Activated T-helper 1 cell treated with anti-CD3 and anti-CD28 coated beads, Interleukin-12 subunit alpha, Interleukin-12 subunit beta, Interleukin-2, Interleukin-4 antibody, amounts not matched to agents 30 ng/mL and 10 ng/mL and 1 ng/mL, durations not matched to agents 14 hours and 24 hours and 36 hours (primary cell): ENCODE measurements at regions not wholly inside any gene's neighbourhood (a gene's known extent, or its start where the extent isn't known, plus 50 kb on each side); places are given as distances from the start of the nearest gene placed in this dataset.
"Not testable (repeated sequence)": the region's sequence is repeated elsewhere in the genome, so short reads cannot be mapped to it uniquely, and the experiment has no call there.

Experiments used
- DNase-seq: peaks from one replicate; pipeline ENCODE4 v3.0.0; 2021; ENCODE audit warnings: low spot score
- H3K27ac Mint-ChIP-seq: one replicate; pipeline ENCODE4 v1.8.0; 2021; ENCODE audit warnings: mild to moderate bottlenecking, mixed read lengths
- H3K27me3 Mint-ChIP-seq: one replicate; pipeline ENCODE4 v1.8.0; 2022; ENCODE audit warnings: mild to moderate bottlenecking, moderate library complexity, mixed read lengths; ENCODE audit not compliant: insufficient read depth
- H3K36me3 Mint-ChIP-seq: one replicate; pipeline ENCODE4 v1.8.0; 2021; ENCODE audit warnings: low read depth, mixed read lengths
- H3K4me1 Mint-ChIP-seq: one replicate; pipeline ENCODE4 v1.8.0; 2021; ENCODE audit warnings: low read depth, mixed read lengths
- H3K4me3 Mint-ChIP-seq: one replicate; pipeline ENCODE4 v1.8.0; 2021; ENCODE audit warnings: mild to moderate bottlenecking, moderate library complexity, mixed read lengths
- H3K9me3 Mint-ChIP-seq: one replicate; pipeline ENCODE4 v1.8.0; 2021; ENCODE audit warnings: mixed read lengths
- intact Hi-C: fragments of 100-400 bp; cut with micrococcal nuclease; formaldehyde crosslinking; loops from one replicate; pipeline ENCODE4 v1.15.1; 2024

DNA sequence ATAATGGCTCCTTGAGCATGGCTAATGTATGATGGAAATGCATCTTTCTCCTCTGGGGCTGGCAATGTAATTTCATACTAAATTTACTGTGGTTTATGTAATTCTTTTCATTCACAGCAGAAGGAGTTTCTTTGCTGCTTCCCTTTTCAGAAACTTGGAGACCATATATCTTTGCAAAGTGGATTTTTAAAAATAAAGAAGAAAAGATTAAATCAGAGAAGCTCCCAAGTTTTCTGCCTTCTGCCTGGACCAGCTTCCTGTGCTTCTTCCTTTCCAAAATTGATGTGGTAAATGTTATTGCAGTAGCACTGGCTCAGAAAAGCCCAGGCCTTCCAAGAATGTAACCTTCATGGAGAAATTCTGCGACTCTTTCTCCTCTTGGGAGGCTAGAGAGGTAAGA is 300.1 kb upstream of the NCAM1 start:
- Mint-ChIP-seq H3K27ac (no peak overlapping the region), H3K36me3 (no peaks in the 10 kb centered on the region), H3K27me3 (peaks cover 4% of the 10 kb centered on the region), H3K9me3 (no peaks in the 10 kb centered on the region), H3K4me1 (no peaks in the 10 kb centered on the region), H3K4me3 (no peak overlapping the region)
- intact Hi-C loops = no loop called here
- no peak for DNase-seq

DNA sequence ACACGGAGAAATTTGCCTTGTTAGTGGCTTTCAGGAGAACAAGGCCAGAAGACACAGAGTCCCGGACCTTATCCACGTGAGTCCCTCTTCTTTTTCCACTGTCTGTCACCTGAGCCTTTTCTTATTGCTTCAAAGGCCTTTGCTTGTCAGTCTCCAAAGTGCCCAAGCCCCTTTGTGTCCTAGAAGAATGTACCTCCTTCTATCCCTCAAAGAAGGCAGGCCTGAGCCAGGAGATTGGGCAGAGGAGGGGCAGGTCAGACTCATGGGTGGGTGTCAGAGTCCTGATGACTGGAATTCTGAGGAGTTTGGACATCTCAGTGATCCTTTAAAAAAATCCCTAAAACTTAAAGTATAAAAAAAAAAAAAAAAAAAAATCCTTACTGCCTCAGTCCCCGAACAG is 299.6 kb upstream of the NCAM1 start:
- H3K27me3 Mint-ChIP-seq = peaks cover 2% of the 10 kb centered on the region

DNA sequence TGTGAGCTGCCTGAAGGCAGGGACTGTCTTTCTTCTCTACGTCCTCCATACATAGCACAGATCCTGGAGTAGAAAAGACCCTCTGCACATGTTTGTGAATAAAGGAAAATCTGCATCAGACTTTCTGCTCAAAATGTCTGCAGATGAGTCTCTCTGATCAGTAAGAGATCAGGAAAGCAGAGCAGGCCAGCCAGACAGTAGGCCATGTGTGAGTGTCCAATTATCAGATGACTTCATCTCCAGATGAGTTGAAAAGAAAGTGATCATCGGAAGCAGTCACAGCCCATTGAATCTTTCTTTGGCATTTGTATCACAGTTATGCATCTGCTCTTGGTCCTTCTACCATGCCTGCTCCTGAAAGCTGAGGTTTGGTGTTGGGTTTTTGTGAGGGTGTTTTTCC is 298.7 kb upstream of the NCAM1 start:
- H3K27me3 Mint-ChIP-seq = peaks cover 2% of the 10 kb centered on the region
- DNase-seq = no peak
- no peak overlapping the region for H3K4me3 Mint-ChIP-seq
- H3K4me1 Mint-ChIP-seq = no peaks in the 10 kb centered on the region
- H3K27ac Mint-ChIP-seq = no peak overlapping the region
- H3K36me3 Mint-ChIP-seq = no peaks in the 10 kb centered on the region
- no peaks in the 10 kb centered on the region for H3K9me3 Mint-ChIP-seq
- intact Hi-C loops = no loop called here

More for the DNA sequence above, 299.6 kb upstream of the NCAM1 start:
- no peak overlapping the region for H3K27ac Mint-ChIP-seq
- no peak for DNase-seq
- H3K36me3 Mint-ChIP-seq = no peaks in the 10 kb centered on the region
- no peaks in the 10 kb centered on the region for H3K4me1 Mint-ChIP-seq
- H3K4me3 Mint-ChIP-seq = no peak overlapping the region
- intact Hi-C loops = no loop called here
- no peaks in the 10 kb centered on the region for H3K9me3 Mint-ChIP-seq

DNA sequence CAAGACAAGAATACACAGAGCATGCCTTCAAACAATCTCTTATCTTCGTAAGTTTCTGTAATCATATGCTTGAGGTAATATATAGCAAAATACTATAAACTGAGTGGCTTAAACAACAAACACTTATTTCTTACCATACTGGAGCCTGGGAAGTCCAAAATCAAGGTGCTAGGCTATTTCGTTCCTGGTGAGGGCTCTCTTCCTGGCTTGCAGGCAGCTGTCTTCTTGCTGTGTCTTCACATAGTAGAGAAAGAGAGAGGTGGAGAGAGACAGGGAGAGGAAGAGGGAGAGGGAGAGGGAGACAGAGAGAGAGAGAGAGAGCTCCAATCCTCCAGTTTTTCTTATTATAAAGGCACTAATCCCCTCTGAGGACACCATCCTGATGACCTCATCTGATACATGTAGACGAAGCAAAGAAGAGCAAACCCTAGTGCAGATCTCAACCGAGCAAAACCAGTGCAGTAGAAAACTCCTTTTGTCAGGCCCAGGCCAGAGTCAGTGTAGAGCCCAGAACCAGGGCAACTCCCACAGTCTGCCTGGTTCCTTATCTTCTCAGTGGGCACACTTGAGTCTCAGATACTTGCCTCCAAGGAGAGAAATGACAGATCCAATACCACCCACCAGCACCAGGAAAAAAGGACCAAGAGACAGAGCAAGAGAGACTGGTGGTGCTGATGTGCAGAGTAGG is 297.1 kb upstream of the NCAM1 start:
- H3K27me3 Mint-ChIP-seq = peaks cover 2% of the 10 kb centered on the region
- H3K36me3 Mint-ChIP-seq = no peaks in the 10 kb centered on the region
- intact Hi-C loops = no loop called here
- H3K4me1 Mint-ChIP-seq = no peaks in the 10 kb centered on the region
- H3K27ac Mint-ChIP-seq = no peak overlapping the region
- H3K4me3 Mint-ChIP-seq = no peak overlapping the region
- no peak for DNase-seq
- H3K9me3 Mint-ChIP-seq = no peaks in the 10 kb centered on the region

DNA sequence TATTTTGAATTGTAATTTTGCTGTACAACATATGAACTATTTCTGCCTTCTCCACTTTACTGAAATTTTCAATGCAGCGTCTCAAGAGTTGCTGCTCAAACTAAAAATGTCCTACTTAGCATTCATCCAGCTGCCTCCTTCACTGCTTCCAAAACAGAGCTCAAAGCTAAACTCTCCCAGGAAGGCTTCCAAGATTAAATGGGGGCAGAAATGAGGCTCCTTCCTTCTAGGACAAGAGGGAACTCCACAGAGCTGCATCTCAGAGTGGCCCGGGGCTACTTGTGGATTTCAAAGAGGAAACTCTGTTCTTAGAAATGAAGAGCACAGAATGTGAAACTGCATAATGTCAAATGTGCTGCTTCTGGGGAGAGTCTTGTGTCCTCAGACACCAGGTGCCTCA is 295.9 kb upstream of the NCAM1 start:
- Mint-ChIP-seq H3K36me3 (no peaks in the 10 kb centered on the region), H3K27ac (no peak overlapping the region), H3K4me3 (no peak overlapping the region), H3K9me3 (no peaks in the 10 kb centered on the region), H3K4me1 (no peaks in the 10 kb centered on the region), H3K27me3 (peaks cover 2% of the 10 kb centered on the region)
- intact Hi-C loops = no loop called here
- no peak for DNase-seq

DNA sequence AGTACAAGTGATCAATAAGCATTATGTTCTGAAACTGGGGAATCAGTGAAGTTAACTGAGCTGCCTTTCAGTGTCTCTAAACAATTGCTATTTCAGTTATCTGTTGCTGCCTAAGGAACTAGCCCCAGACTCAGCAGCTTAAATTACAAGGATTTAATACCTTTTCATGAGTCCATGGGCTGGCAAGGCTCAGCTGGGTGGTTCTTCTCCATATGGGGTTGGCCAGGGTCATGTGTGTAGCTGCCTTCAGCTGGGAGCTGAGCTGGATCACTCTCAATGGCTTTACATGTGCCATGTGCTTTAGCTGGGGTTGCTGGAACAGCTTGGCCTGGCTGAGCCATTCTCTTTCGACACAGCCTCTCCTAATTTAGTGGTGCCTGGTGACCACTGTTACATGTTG is 295.0 kb upstream of the NCAM1 start:
- peaks cover 2% of the 10 kb centered on the region for H3K27me3 Mint-ChIP-seq
- no peaks in the 10 kb centered on the region for H3K4me1 Mint-ChIP-seq
- intact Hi-C loops = no loop called here
- DNase-seq = no peak
- no peak overlapping the region for H3K4me3 Mint-ChIP-seq
- H3K27ac Mint-ChIP-seq = no peak overlapping the region
- no peaks in the 10 kb centered on the region for H3K36me3 Mint-ChIP-seq
- H3K9me3 Mint-ChIP-seq = no peaks in the 10 kb centered on the region

GRCh38 chr11:112670806-112671570 is 290.2 kb upstream of the NCAM1 start:
- no peaks in the 10 kb centered on the region for H3K36me3 Mint-ChIP-seq
- no peaks in the 10 kb centered on the region for H3K9me3 Mint-ChIP-seq
- H3K4me3 Mint-ChIP-seq = no peak overlapping the region
- intact Hi-C loops = no loop called here
- DNase-seq = no peak
- H3K27me3 Mint-ChIP-seq = peaks cover 5% of the 10 kb centered on the region
- no peaks in the 10 kb centered on the region for H3K4me1 Mint-ChIP-seq
- H3K27ac Mint-ChIP-seq = no peak overlapping the region

GRCh38 chr11:112673401-112673800 is 287.8 kb upstream of the NCAM1 start:
- H3K9me3 Mint-ChIP-seq, H3K27ac Mint-ChIP-seq, H3K4me1 Mint-ChIP-seq, H3K4me3 Mint-ChIP-seq, H3K27me3 Mint-ChIP-seq, intact Hi-C loops, DNase-seq, H3K36me3 Mint-ChIP-seq: not testable (repeated sequence)

- Mint-ChIP-seq H3K4me3 (no peak overlapping the region), H3K27ac (no peak overlapping the region), H3K27me3 (peaks cover 2% of the 10 kb centered on the region), H3K4me1 (no peaks in the 10 kb centered on the region), H3K9me3 (no peaks in the 10 kb centered on the region), H3K36me3 (no peaks in the 10 kb centered on the region)
- intact Hi-C loops = no loop called here
- no peak for DNase-seq
These were observed 276.1 kb upstream of the NCAM1 start for GRCh38 chr11:112685111-112685510.

- no peak for DNase-seq
- intact Hi-C loops = no loop called here
These were observed 271.4 kb upstream of the NCAM1 start for GRCh38 chr11:112689851-112690250.

GRCh38 chr11:112693781-112694180 is 267.4 kb upstream of the NCAM1 start:
- Mint-ChIP-seq H3K9me3 (no peaks in the 10 kb centered on the region), H3K36me3 (no peaks in the 10 kb centered on the region), H3K27ac (no peak overlapping the region), H3K27me3 (peaks cover 4% of the 10 kb centered on the region), H3K4me1 (no peaks in the 10 kb centered on the region), H3K4me3 (no peak overlapping the region)
- no peak for DNase-seq
- intact Hi-C loops = no loop called here

More at GRCh38 chr11:112689851-112690250, 271.4 kb upstream of the NCAM1 start:
- H3K36me3 Mint-ChIP-seq = no peaks in the 10 kb centered on the region
- H3K27me3 Mint-ChIP-seq = peaks cover 4% of the 10 kb centered on the region
- H3K9me3 Mint-ChIP-seq = no peaks in the 10 kb centered on the region
- no peak overlapping the region for H3K4me3 Mint-ChIP-seq
- H3K27ac Mint-ChIP-seq = no peak overlapping the region
- H3K4me1 Mint-ChIP-seq = no peaks in the 10 kb centered on the region

GRCh38 chr11:112694245-112694644 is 267.0 kb upstream of the NCAM1 start:
- DNase-seq = no peak
- intact Hi-C loops = no loop called here
- Mint-ChIP-seq H3K4me1 (no peaks in the 10 kb centered on the region), H3K4me3 (no peak overlapping the region), H3K27me3 (peaks cover 4% of the 10 kb centered on the region), H3K27ac (no peak overlapping the region), H3K9me3 (no peaks in the 10 kb centered on the region), H3K36me3 (no peaks in the 10 kb centered on the region)

DNA sequence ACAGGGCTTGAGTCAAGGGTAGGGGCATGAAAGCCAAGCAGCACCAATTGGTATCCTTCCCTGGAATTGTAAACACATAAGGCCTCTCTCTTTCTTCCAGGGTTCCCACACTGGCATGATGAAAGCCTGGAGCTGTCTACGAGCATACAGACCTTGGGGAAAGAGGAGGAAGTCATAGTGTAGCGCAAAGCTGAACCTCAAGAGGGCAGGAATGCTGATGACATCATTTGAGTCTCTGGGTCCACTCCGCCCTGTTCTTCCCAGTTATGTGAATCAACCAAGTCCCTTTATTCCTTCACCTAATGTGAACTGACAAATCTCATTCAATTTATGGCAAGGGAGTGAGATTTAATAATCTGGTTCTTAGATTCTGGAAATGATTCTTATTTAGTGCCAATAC is 266.4 kb upstream of the NCAM1 start:
- Mint-ChIP-seq H3K27ac (no peak overlapping the region), H3K27me3 (peaks cover 4% of the 10 kb centered on the region)
- intact Hi-C loops = no loop called here

More for the DNA sequence above, 266.4 kb upstream of the NCAM1 start:
- Mint-ChIP-seq H3K9me3 (no peaks in the 10 kb centered on the region), H3K4me3 (no peak overlapping the region), H3K4me1 (no peaks in the 10 kb centered on the region), H3K36me3 (no peaks in the 10 kb centered on the region)
- no peak for DNase-seq
